ENCODE measurements at regions not wholly inside any gene's neighbourhood (a gene's known extent, or its start where the extent isn't known, plus 50 kb on each side); places are given as distances from the start of the nearest gene placed in this dataset.

DNA sequence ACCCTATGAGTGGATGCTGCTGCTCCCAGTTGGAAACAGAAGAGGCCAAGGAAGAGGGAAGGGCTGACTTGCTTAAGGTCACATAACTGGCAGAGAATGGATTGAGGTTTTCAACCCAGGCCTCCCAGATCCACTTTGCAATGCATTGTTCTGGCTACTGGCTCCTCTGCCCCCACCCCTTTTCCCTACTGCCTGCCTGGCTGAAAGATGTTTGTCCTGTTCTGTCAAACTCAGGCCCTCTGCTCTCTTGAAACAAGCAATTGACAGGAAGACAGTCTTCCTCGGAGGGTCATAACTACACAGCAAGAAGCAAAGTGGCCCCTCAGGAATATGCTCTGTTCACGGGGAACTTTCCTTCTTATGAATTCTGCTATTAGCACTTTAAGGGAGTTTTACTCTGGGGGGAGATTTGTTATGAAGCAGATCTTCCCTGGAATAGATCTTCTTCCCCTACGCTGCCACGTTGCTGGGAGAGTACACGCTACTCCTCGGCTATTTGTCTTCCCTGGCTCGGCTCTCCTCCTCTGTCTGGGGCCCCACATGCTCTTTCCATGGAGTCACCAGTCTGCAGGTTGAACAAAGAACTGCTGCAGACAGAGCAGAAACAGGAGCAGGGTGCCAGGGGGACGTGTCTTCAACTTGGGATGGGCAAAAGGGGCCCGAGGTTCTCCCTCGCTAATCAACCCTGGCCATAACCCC is 436.1 kb downstream of the TYW1 start (continued):
- TF ChIP-seq REST (IDR thresholded peaks at IDR 0.05; ENCODE audit: unreplicated experiment) (no peak), NANOG (IDR thresholded peaks at IDR 0.05; ENCODE audit: borderline replicate concordance) (no peak), ZNF331 (CRISPR knock-in tag; IDR thresholded peaks at IDR 0.05; ENCODE audit: low read depth) (no peak)

DNA sequence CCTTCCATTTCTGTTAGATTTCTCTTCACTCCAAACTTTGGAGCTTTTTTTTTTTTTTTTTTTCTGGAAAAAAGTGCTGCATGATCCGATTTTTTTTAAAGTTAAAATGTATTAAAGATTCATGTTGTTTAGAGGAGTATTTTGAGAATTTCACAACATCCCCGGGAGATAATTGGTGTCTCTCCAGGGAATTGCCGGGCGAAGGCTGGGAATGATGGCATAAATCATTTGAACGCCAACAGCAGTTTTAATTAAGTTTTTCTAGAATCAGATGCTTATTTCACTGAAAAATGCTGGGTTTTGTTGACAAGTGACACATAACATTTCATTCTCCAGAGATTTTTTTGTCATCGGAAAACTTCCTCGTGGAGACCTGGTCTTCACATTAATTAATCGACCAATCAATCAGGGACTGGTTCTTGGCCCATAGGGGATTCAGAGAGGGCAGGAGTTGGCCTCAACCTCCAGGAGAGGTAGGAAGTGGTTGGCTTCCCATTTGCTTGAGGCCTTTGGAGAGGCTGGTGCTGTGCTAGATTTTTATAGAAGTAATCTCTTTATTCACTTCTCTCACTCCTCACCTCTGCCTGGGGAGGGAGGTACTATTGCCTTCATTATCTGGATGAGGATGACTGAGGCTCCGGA is 439.4 kb downstream of the TYW1 start:
- Mint-ChIP-seq H3K36me3 (ENCODE audit: low read depth) (peaks cover 27% of the 10 kb centered on the region), H3K27ac (no peak overlapping the region), H3K27me3 (ENCODE audit: insufficient read depth, low read depth, poor library complexity) (peaks cover 17% of the 10 kb centered on the region), H3K4me1 (no peaks in the 10 kb centered on the region), H3K4me3 (no peak overlapping the region), H3K9me3 (peaks cover 98% of the 10 kb centered on the region)
- H3K79me2 ChIP-seq (replicated peaks; ENCODE audit: insufficient read depth): no peaks in the 10 kb centered on the region
- H3F3A ChIP-seq (replicated peaks; ENCODE audit: low read depth): no peaks in the 10 kb centered on the region
- no peaks in the 10 kb centered on the region for H3K4me1 ChIP-seq (ENCODE audit: insufficient read depth)
- H3K27me3 ChIP-seq (ENCODE audit: insufficient read depth): no peaks in the 10 kb centered on the region
- no peak for ATAC-seq
- H3K27ac ChIP-seq (ENCODE audit: low read depth): no peak overlapping the region
- no peaks in the 10 kb centered on the region for H3K9me2 ChIP-seq (ENCODE audit: insufficient read depth)
- H3K4me2 ChIP-seq: no peak overlapping the region
- no peaks in the 10 kb centered on the region for H3K36me3 ChIP-seq (ENCODE audit: insufficient read depth)
- H3K4me3 ChIP-seq: no peak overlapping the region
- H2AFZ ChIP-seq: no peak overlapping the region
- DNase-seq (ENCODE audit: low spot score): no peak
- TF ChIP-seq ZNF331 (CRISPR knock-in tag; IDR thresholded peaks at IDR 0.05; ENCODE audit: low read depth) (no peak), POLR2AphosphoS5 (IDR thresholded peaks at IDR 0.05; ENCODE audit: low read depth) (no peak), JUNB (IDR thresholded peaks at IDR 0.05; ENCODE audit: unreplicated experiment) (no peak), NANOG (IDR thresholded peaks at IDR 0.05; ENCODE audit: borderline replicate concordance) (no peak), EZH2 (IDR thresholded peaks at IDR 0.05; ENCODE audit: low read depth, unreplicated experiment) (no peak), ZNF114 (CRISPR knock-in tag; IDR thresholded peaks at IDR 0.05) (no peak), ETS1 (IDR thresholded peaks at IDR 0.05) (no peak), STAT1 (IDR thresholded peaks at IDR 0.05; ENCODE audit: unreplicated experiment) (no peak), CTCF (conservative IDR thresholded peaks at IDR 0.05; ENCODE audit: low read depth in 2 of 2) (no peak)
- H4K20me1 ChIP-seq (replicated peaks; ENCODE audit: insufficient read depth): no peaks in the 10 kb centered on the region
